GM12865 (cell line): ENCODE measurements at regions not wholly inside any gene's neighbourhood (a gene's known extent, or its start where the extent isn't known, plus 50 kb on each side); places are given as distances from the start of the nearest gene placed in this dataset.
"Not testable (repeated sequence)": the region's sequence is repeated elsewhere in the genome, so short reads cannot be mapped to it uniquely, and the experiment has no call there.

Experiments
- DNase-seq: peaks from one replicate; pipeline ENCODE4 v3.0.0; 2010; ENCODE audit warnings: low read depth
- H3K4me3 ChIP-seq: 2 replicates; pipeline ENCODE4 v1.5.1; 2011; ENCODE audit warnings: mild to moderate bottlenecking, low read depth, low read length, control low read depth
- CTCF ChIP-seq: IDR thresholded peaks from 2 replicates; pipeline ENCODE4 v1.5.1; 2011; ENCODE audit warnings: low read length, control low read depth, low read depth, inconsistent platforms; ENCODE audit not compliant: insufficient read depth; ENCODE audit errors: missing control alignments

- DNase-seq = no peak
- TF ChIP-seq CTCF = no peak
- no peak overlapping the region for H3K4me3 ChIP-seq
Observed at GRCh38 chr18:78427081-78427480, 552.5 kb upstream of the SALL3 start.

DNA sequence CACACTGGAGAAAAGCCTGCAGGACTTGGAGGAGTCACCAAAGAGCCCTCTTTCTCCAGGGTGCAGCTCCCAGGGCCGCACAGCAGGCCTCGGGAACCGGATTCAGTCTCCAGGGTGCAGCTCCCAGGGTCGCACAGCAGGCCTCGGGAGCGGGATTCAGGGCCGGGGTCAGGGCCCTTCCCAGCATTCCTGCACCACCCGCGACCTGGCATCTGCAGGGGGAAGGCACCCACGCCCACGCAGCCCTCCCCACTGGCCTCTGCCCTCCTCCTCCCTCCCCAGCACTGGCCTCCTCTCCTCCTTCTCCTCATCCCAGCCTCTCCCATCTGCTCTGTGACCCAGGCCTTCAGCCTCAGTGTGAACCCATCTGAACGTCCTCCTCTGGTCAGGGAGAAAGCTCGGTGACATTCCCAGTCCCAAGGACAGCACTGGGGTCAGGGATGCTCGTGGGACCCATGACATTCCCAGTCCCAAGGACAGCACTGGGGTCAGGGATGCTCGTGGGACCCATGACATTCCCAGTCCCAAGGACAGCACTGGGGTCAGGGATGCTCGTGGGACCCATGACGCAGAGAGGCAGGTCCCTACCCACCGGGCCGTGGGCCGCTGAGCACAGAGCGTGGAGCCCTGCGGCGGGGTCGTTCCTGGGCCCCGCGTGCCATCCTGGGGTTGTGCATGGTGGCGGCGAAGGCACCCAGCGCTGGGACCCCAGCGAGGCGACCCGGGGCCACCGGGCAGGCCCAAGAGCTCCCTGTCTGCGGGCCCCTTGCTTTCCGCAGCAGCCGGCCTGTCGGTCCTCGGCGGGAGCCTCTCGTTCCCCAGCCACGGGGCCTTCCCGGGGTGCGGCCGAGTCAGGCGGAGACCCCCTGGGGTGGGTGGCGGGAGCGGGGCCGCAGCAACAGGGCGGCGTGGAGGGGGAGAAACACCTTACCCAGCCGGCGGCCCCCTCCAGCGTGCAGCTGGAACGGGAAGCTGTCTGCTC lies 550.2 kb upstream of the SALL3 start:
- no peak for TF ChIP-seq CTCF
- DNase-seq = no peak
- no peak overlapping the region for H3K4me3 ChIP-seq

GRCh38 chr18:78430131-78430758 lies 549.4 kb upstream of the SALL3 start:
- no peak overlapping the region for H3K4me3 ChIP-seq
- DNase-seq = no peak
- TF ChIP-seq CTCF = no peak

- no peak overlapping the region for H3K4me3 ChIP-seq
- no peak for DNase-seq
- no peak for TF ChIP-seq CTCF
Observed at GRCh38 chr18:78431606-78432005, 548.0 kb upstream of the SALL3 start.

GRCh38 chr18:78433562-78433961 lies 546.1 kb upstream of the SALL3 start:
- no peak for DNase-seq
- TF ChIP-seq CTCF = no peak
- no peak overlapping the region for H3K4me3 ChIP-seq

- DNase-seq = no peak
- H3K4me3 ChIP-seq = no peak overlapping the region
- no peak for TF ChIP-seq CTCF
Observed at GRCh38 chr18:78436110-78436509, 543.5 kb upstream of the SALL3 start.

GRCh38 chr18:78438235-78438634 lies 541.4 kb upstream of the SALL3 start:
- not testable (repeated sequence) for DNase-seq, H3K4me3 ChIP-seq
